OCI-LY7 (cell line): ENCODE measurements at regions not wholly inside any gene's neighbourhood (a gene's known extent, or its start where the extent isn't known, plus 50 kb on each side); places are given as distances from the start of the nearest gene placed in this dataset.

Experiments used
- BruUV-seq: library from RNA; stranded (reverse); fragments of 400-500 nt; replicated peaks from 2 replicates; lab custom pipeline; 2021; lab: Mats Ljungman, UMichigan
- CTCF ChIA-PET: fragments of 300-600 bp; sonication (Branson Sonifier 250); formaldehyde crosslinking; loops from one replicate; lab custom pipeline; 2022; ENCODE audit warnings: antibody characterized with exemption; ENCODE audit not compliant: unreplicated experiment; lab: Charles Lee
- POLR2A ChIA-PET: fragments of 300-600 bp; sonication (Branson Sonifier 250); formaldehyde crosslinking; loops from one replicate; lab custom pipeline; 2022; ENCODE audit warnings: antibody characterized with exemption; lab: Charles Lee
- DNase-seq: peaks from one replicate; pipeline ENCODE4 v3.0.0-alpha.2; 2015; ENCODE audit warnings: low spot score
- H2AFZ ChIP-seq: fragments of 200-600 bp; sonication (generic), shearing (Covaris generic); 2 replicates; pipeline ENCODE4 v1.6.1; 2014; ENCODE audit warnings: mild to moderate bottlenecking, antibody characterized with exemption, low read length, moderate library complexity
- H3K27ac ChIP-seq: fragments of 200-600 bp; sonication (generic); 2 replicates; pipeline ENCODE4 v1.5.1; 2014; ENCODE audit warnings: mixed run types, low read depth, mild to moderate bottlenecking, moderate library complexity, low read length, inconsistent platforms; ENCODE audit not compliant: poor library complexity, severe bottlenecking
- H3K36me3 ChIP-seq: fragments of 200-600 bp; sonication (generic); 2 replicates; pipeline ENCODE4 v1.6.1; 2014; ENCODE audit warnings: mild to moderate bottlenecking, antibody characterized with exemption, low read length, moderate library complexity, mixed read lengths; ENCODE audit not compliant: insufficient read depth
- H3K4me1 ChIP-seq: fragments of 200-600 bp; sonication (generic); 2 replicates; pipeline ENCODE4 v1.5.1; 2014; ENCODE audit warnings: mild to moderate bottlenecking, low read length; ENCODE audit not compliant: insufficient read depth, poor library complexity, severe bottlenecking
- H3K4me2 ChIP-seq: fragments of 200-600 bp; sonication (generic); 2 replicates; pipeline ENCODE4 v1.6.1; 2014; ENCODE audit warnings: mild to moderate bottlenecking, low read length
- H3K4me3 ChIP-seq: fragments of 200-600 bp; sonication (generic); 2 replicates; pipeline ENCODE4 v1.5.1; 2014; ENCODE audit warnings: mild to moderate bottlenecking, low read depth, low read length; ENCODE audit not compliant: poor library complexity, severe bottlenecking
- H3K79me2 ChIP-seq: fragments of 200-600 bp; sonication (generic); 2 replicates; pipeline ENCODE4 v1.6.1; 2016; ENCODE audit warnings: low read depth, mild to moderate bottlenecking, low read length, moderate library complexity, mixed read lengths; ENCODE audit not compliant: insufficient read depth
- H3K9me2 ChIP-seq: fragments of 200-600 bp; sonication (generic); 2 replicates; pipeline ENCODE4 v1.6.1; 2016; ENCODE audit warnings: mild to moderate bottlenecking, low read length, mixed read lengths; ENCODE audit not compliant: insufficient read depth
- H3K9me3 ChIP-seq: fragments of 200-600 bp; sonication (generic); 2 replicates; pipeline ENCODE4 v1.6.1; 2014; ENCODE audit warnings: mild to moderate bottlenecking, mixed run types, low read length, mixed read lengths
- H4K20me1 ChIP-seq: fragments of 200-600 bp; sonication (generic); 2 replicates; pipeline ENCODE4 v1.6.1; 2014; ENCODE audit warnings: mild to moderate bottlenecking, antibody characterized with exemption, low read length, moderate library complexity, mixed read lengths; ENCODE audit not compliant: insufficient read depth
- EZH2phosphoT487 ChIP-seq: fragments of 200-600 bp; sonication (generic); IDR thresholded peaks from 2 replicates; pipeline ENCODE4 v1.6.1; 2018; ENCODE audit warnings: low read depth, borderline replicate concordance, mild to moderate bottlenecking, mixed run types, antibody characterized with exemption, low read length, moderate library complexity, mixed read lengths
- intact Hi-C: fragments of 100-400 bp; cut with micrococcal nuclease; formaldehyde crosslinking; loops from one replicate; pipeline ENCODE4 v1.10.0; 2022; ENCODE audit not compliant: unreplicated experiment
- TF ChIP-seq, protein P1 (sequence below): fragments of 200-600 bp; sonication (generic); conservative IDR thresholded peaks from 2 replicates; pipeline ENCODE4 v1.5.1; 2014; ENCODE audit warnings: mild to moderate bottlenecking, antibody characterized with exemption, low read length, moderate library complexity, mixed read lengths

DNA sequence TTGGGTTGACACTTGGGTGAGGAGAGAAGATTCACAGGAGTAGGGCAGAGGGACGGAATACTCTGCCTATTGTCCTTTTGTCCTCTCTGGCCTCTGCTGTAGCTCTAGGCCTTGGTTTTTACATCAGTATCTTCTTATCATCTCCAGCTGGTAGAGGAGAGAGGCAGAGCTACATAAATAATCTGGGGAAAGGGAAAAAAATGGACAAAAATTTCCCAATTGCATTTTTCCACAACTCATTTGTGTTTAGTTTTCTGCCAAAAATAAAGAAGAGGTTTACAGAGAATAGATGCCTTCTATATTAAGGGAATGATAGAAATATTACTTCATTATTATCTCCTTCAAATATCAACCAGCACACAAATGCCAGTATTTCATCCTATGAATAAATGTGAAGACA is 216.4 kb upstream of the P2RY1 start:
- Histone ChIP-seq H3K9me2 (no peaks in the 10 kb centered on the region), H3K4me2 (no peak overlapping the region), H3K27ac (no peak overlapping the region), H3K4me3 (no peak overlapping the region), H3K36me3 (no peaks in the 10 kb centered on the region), H3K79me2 (no peaks in the 10 kb centered on the region), H4K20me1 (no peaks in the 10 kb centered on the region), H3K9me3 (no peaks in the 10 kb centered on the region), H3K4me1 (no peaks in the 10 kb centered on the region), H2AFZ (no peak overlapping the region)
- BruUV-seq, result no TSS peak
- CTCF ChIA-PET, result no interaction called here
- POLR2A ChIA-PET, result no interaction called here
- no peak for TF ChIP-seq EZH2phosphoT487
- TF ChIP-seq, protein P1, sequence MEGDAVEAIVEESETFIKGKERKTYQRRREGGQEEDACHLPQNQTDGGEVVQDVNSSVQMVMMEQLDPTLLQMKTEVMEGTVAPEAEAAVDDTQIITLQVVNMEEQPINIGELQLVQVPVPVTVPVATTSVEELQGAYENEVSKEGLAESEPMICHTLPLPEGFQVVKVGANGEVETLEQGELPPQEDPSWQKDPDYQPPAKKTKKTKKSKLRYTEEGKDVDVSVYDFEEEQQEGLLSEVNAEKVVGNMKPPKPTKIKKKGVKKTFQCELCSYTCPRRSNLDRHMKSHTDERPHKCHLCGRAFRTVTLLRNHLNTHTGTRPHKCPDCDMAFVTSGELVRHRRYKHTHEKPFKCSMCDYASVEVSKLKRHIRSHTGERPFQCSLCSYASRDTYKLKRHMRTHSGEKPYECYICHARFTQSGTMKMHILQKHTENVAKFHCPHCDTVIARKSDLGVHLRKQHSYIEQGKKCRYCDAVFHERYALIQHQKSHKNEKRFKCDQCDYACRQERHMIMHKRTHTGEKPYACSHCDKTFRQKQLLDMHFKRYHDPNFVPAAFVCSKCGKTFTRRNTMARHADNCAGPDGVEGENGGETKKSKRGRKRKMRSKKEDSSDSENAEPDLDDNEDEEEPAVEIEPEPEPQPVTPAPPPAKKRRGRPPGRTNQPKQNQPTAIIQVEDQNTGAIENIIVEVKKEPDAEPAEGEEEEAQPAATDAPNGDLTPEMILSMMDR, result no peak
- intact Hi-C loops, result no loop called here
- no peak for DNase-seq

DNA sequence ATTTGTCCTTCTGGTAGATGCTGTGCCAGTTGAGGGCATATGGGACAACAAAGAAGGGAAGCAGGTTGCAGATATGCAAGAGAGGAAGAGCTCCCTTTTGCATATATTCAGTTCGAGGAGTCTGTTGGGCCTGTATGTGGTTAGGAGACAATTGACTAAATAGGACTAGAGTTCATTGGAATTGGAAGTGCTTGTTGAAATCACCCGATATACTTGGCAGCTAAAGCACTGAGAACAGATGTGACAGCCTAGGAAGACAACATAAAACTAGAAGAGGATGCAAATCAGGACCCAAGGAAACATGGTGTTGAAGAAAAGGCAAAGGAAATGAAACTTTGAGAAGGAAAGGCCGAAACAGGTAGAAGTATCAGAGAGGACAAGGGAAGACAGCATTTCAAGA is 215.2 kb upstream of the P2RY1 start:
- H3K4me3 ChIP-seq, result no peak overlapping the region
- H3K9me3 ChIP-seq, result no peaks in the 10 kb centered on the region
- TF ChIP-seq EZH2phosphoT487, result no peak
- TF ChIP-seq, protein P1, result no peak
- CTCF ChIA-PET, result interaction anchor here (0.5 to 0.6 kb wide), 2 partner anchors 168 to 228 kb away, joined by 3 to 4 read pairs; no protein-coding TSS in a partner anchor
- H3K4me1 ChIP-seq, result no peaks in the 10 kb centered on the region
- H4K20me1 ChIP-seq, result no peaks in the 10 kb centered on the region
- H3K79me2 ChIP-seq, result no peaks in the 10 kb centered on the region
- H3K27ac ChIP-seq, result no peak overlapping the region
- no TSS peak for BruUV-seq
- no peak for DNase-seq
- no peak overlapping the region for H2AFZ ChIP-seq
- H3K4me2 ChIP-seq, result no peak overlapping the region
- intact Hi-C loops, result no loop called here
- H3K36me3 ChIP-seq, result no peaks in the 10 kb centered on the region
- H3K9me2 ChIP-seq, result no peaks in the 10 kb centered on the region
- POLR2A ChIA-PET, result interaction anchor here (0.5 kb wide), 1 partner anchor 34 kb away, joined by 3 read pairs; no protein-coding TSS in a partner anchor

DNA sequence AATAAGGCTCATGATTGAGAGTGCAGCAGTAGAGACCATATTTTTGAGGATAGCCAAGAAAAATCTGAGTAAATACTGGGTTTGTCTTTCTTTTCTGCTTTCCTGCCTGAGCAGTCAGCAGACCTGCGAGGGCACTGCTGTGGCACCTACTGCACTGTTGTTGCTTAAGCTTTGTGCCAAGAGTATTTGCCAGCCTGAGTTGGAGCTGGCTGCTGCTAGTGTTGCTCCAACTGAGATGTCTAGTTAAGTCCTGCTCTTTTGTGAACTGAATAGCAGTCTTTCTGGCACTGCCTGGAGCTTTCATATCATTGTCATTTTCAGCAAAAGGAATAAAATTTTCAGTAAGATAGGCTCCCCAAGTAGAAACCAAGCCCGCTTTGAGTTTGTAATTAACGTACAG is 214.5 kb upstream of the P2RY1 start:
- POLR2A ChIA-PET, result interaction anchor here (0.7 kb wide), 1 partner anchor 1060 kb away, joined by 3 read pairs; no protein-coding TSS in a partner anchor
- intact Hi-C loops, result no loop called here
- BruUV-seq, result no TSS peak

More for the DNA sequence above, 214.5 kb upstream of the P2RY1 start:
- Histone ChIP-seq H3K79me2 (no peaks in the 10 kb centered on the region), H3K4me3 (no peak overlapping the region), H3K4me2 (no peak overlapping the region), H2AFZ (no peak overlapping the region), H4K20me1 (no peaks in the 10 kb centered on the region), H3K4me1 (no peaks in the 10 kb centered on the region), H3K9me2 (no peaks in the 10 kb centered on the region), H3K36me3 (no peaks in the 10 kb centered on the region), H3K9me3 (no peaks in the 10 kb centered on the region), H3K27ac (no peak overlapping the region)
- TF ChIP-seq, protein P1, result no peak
- TF ChIP-seq EZH2phosphoT487, result no peak
- CTCF ChIA-PET, result no interaction called here
- no peak for DNase-seq
